GM18517 (cell line): ENCODE measurements at regions not wholly inside any gene's neighbourhood (a gene's known extent, or its start where the extent isn't known, plus 50 kb on each side); places are given as distances from the start of the nearest gene placed in this dataset.

Source experiments
- ATAC-seq: cut with Tn5 transposase; IDR thresholded peaks from one replicate; pipeline ENCODE4 v1.9.1; 2021; ENCODE audit warnings: mild to moderate bottlenecking, moderate library complexity; ENCODE audit not compliant: unreplicated experiment

DNA sequence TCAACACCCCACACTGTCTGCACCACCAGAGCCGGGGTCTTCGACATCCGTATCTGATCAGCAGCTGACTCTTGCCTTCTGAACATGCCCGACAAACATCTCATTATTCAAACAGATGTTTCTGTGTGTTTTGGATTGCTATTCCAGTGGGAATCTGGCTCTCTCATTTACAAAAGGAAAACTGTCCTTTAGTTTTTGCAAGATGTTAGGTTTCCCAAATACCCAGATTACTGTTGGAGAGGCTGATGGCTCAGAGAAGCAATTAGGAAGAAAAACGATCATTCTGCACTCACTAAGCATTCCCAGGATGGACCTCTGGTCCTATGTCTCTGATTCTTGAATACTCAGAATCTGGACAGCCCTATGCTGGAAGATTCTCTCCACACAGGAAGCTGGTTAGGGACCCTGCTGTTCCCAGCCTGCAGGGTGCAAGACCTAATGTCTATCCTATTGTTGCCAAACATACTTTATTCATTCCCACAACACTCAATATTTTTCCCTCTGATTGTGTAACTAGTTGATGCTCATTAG, 532.9 kb downstream of the CDH26 start:
- no peak for ATAC-seq

DNA sequence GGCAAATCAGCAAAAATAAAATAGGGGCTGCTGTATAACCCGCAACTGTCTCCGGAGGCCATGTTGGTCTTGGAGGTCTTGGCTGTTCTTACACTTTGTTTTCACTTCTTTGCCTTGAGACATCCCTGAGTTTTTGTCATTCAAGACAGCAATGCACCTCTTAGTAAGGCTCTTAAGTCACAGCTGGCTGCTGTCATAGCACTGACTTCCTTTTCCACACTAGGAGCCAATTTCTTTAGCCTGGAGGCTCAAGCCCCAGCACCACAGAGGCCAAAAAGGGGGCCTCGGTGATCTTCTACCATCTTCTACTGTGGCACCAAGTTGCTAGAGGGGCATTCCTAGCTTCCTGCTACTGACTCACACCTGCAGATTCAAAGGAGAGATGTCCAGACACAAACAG, 536.3 kb downstream of the CDH26 start:
- ATAC-seq: no peak

DNA sequence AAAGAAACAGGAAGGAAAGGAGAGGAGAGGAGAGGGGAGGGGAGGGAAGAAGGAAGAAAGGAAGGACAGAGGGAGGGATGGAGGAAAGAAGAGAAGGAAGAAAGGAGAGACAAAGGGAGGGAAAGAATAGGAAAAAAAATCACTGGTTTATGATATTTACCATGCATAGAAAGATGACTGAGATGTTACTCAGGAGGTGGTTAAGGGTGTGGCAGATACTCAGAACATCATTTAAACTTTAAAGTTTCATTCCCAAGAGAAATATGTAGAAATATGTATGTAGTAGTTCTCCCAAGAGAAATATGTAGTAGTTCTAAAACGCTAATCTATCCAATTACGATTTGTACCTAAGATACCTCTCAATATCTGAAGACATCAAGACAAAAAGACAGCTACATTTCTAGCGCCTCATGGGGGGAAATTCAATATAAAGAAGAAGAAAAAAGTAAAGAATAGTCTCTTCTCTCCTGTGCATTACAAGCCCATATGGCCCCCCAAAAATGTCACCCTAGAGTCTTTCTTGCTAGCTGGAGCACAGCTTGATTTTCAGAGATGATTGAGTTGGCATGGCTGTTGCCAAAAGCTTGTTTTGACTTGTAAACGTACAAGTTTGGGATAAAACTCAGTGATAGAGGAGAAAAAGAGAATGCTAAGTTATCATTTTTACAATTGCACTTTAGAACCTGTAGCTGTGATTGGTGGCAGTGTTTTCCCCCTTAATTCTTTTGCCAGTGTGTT, 539.2 kb downstream of the CDH26 start:
- no peak for ATAC-seq

DNA sequence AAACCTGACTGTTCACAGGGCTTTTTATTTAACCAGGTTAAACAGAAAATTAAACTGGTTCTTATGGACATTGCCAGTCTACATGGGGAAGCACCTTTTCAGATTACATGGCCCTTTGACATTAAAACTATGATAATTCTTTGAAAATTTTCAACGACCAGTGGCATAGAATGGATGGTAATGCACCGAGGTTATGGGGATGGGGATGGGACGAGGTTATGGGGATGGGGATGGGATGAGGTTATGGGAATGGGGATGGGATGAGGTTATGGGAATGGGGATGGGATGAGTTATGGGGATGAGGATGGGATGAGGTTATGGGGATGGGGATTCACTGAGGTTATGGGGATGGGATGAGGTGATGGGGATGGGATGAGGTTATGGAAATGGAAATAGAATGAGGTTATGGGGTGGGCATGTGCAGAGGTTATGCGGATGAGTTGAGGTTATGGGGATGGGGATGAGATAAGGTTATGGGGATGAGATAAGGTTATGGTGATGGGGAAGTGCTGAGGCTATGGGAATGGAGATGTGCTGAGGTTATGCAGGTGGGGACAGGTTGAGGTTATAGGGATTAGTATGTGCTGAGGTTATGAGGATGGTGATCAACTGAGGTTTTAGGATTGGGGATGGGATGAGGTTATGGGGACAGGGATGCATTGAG, 541.9 kb downstream of the CDH26 start:
- no peak for ATAC-seq

DNA sequence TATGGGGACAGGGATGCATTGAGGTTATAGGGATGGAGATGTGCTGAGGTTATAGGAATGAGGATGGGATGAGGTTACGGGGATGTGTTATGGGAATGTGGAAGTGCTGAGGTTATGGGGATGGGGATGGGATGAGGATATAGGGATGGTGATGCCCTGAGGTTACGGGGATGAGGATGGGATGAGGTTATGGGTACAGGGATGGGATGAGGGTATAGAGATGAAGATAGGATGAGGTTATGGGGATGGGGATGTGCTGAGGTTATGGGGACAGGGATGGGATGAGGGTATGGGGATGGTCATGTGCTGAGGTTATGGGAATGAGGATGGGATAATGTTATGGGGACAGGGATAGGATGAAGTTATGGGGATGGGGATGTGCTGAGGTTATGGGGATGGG, 542.8 kb downstream of the CDH26 start:
- ATAC-seq: no peak

DNA sequence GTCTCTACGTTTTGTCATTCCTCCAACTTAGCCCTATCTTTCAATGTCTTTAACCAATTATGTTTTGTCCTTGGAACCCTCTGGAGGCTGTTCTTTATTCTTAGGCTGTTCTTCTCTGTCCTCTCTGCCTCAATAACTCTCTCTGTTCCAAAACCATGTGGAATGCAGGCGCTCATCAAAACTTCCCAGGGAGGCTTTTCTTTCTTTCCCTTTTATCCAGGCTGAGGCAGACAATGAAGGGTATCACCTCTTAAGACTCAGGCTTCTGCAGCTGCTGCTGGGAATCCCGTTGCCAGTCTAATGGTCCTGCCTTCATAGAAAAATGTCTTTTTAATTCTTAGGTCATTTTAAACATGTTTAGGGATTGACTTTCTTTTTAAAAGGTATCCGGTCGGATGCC, 544.7 kb downstream of the CDH26 start:
- ATAC-seq: no peak

DNA sequence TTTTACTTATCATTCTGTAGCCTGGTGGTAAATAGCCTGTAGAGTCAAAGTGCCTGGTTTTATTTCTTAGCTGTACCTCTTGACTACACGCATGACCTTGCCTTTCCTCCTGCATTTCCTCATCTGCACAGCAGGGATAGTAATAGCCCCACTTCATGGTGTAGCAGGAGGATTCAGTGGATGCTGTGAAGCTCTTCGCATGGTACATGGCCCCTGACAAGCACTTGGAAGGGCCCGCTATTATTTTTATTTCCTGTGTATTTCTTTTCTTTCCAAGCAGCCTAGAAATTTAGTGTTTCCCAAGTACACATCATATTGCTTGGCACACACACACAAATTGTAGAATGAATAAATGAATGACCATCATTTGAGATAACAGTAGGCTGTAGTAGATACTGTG, 547.2 kb downstream of the CDH26 start:
- ATAC-seq: no peak

DNA sequence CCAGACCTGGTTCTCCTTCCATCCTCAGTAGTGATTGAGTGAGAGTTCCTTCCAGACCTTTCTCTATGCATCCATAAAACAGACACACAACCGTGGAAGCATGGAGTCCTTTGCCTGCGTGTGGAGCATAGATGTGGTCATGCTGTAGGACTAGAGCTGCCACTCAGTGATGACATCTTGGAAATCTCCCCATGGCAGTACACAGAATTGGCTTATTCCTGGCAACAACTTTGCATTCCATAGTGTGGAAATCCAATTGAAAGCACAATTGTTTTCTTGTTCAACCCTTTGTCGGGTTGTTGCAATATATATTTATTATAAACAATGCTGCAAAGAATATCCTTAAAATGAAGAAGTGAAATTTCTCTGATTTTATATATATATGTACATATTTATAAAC, 547.8 kb downstream of the CDH26 start:
- no peak for ATAC-seq

DNA sequence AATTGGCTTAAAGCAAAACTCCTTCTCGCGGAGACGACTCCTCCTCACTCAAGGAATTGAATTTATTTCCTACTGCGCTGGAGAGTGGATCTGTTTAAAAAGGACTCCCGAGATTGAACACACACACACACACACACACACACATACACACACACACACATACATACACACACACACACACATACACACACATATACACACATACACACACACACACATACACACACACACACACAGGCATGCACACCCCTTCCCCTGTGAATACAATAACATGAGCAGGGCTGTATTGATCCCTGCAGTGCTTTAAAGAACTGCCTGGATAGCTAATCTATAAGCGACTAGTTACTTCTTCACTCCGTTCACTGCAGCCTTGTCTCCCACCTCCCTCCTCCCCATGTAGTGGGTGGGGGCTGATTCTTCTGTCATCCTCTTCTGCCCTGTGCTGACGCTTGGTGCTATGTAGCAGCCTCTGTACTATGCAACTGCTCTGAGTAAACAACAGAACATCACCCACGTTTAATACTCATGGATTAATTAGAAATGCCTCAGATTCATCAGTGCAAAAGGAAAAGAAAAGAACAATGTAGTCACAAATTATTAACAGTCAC, 549.0 kb downstream of the CDH26 start:
- ATAC-seq: no peak

DNA sequence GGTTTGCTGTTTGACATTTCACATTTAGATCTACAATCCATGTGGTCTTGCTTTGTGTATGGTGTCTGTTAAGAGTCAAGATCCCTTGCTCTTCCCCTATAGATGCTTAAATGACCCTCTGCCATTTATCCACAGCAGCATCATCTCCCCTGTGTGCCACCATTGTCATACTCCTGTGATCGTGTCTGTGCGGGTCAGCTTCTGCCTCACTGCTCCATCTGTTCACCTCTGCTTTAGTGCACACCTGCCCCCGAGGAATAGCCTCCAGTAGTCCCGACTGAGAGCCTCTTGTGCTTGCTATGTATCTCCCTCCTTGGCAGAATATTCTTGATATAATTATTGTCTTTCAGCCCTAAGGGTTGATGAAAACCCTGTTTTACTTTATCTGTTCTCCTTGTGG, 551.2 kb downstream of the CDH26 start:
- no peak for ATAC-seq

DNA sequence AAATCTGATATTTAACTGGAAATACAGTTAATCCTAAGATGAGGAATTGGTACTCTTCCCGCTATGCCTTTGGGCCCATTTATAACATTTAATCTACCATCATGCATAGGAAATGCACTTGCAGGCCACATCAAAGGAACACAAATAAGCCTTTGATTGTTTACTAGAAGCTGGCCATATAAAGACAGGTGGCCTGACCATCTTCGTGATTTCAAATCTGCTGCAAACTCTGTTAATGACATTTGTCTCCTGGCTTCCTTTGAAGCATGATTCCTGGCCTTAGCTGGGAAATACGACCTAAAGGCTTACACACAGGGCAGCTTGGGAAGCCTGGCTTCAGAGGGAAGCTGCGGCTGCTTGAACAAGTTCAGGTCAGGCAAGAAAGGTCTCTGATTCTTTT, 552.1 kb downstream of the CDH26 start:
- ATAC-seq: no peak

DNA sequence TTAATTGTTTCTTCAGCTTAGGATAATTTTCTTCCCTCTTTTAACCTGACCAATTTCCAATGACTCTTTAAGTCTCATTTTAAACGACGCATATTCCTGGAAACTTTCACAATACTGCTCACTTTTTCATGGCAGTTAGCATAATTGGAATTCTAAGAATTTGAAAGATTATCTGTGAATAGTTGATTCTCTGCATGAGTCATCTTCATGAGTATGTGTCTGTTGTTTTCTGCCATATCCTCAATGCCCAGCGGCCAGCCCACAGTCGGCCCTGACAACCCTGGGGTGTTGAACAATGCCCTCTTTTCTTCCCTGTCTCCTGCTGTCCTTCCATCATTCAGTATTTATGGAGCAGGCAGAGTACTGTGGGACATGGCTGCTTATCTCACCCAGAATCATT, 554.2 kb downstream of the CDH26 start:
- no peak for ATAC-seq

DNA sequence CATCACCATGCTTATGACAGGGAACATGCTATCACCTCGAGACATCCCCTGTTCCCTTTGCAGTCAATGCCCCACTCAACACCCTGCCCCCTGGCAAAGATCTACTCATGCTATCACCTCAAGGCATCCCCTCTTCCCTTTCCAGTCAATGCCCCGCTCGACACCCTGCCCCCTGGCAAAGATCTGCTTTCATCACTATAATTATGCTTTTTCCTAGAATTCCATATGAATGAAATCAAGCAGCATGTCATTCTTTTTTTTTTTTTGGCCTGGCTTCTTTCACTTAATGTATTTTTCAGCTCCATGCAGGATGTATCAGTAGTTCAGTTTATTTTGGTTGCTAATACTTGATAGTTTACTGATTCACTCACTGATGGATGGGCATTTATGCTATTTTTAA, 554.9 kb downstream of the CDH26 start:
- no peak for ATAC-seq

DNA sequence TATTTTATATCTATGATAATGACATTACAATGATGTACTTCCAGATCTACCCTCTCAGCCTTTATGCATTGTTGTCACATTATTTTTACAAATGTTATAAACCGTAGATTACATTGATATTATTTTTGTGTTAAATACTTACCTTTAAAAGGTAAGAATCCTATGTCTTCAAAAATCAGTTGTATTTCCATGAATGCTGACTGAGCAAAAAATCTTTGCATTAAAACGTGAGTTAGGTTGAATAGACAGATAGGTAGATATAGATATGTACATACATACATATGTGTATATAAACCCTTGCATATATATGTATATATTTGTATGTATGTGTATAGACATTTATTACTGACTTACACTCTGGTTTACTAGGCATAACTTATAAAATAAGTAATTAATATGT, 558.2 kb downstream of the CDH26 start:
- ATAC-seq: no peak

DNA sequence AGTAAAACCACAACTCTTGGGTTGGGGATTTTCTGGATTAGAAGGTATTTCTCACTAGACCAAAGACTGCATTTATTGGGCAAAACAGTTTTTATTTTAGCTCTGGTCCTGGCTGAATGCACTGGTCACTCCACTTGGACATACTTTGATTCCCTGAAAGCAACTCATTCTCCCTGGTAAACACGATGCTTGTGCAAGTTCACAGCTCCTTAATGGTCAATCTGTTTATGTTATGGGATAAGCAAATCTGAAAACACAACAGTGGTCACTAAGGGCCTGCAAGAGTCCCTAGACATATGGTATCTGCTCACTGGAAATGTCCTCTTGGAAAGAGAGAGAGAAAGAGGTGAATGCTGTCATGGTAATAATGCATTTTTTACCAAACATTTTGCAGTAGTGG, 559.8 kb downstream of the CDH26 start:
- no peak for ATAC-seq

DNA sequence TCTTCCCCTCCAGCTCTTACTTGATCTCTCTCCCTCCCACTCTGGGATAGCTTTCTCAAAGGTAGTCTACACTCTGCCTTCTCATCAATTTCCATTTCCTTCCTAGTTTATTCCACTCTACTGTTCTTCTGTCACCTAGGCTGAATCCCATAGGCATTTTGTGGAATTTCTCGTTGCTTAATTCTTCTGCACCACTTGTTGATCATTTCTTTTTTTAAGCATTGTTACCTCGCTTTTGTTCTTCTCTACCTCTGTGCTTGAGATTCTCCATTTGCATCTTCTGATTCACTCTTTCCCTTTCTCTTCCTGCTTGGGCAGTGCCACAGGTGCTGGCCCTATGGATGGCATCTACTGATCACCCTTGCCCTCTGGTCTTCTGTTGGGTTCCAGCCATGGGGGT, 567.2 kb downstream of the CDH26 start:
- ATAC-seq: no peak

DNA sequence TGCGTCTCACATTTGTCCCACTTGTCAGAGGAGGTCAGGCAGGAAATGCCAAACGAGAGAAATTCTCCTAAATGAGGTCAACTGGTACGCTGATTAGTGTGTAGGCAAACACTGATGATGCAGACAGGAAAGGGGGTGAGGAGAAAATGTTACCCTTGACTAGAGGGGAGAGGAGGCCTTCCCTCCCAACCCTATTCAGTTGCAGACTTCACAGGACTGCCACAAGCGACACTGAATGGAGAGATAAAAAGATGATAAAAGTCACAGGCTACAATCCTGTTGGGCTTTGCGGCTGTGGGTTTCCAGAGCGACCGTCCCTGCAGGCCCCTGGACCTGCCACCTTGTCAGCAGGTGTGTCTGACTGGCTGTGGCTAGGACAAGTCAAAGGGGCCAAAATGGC, 569.4 kb downstream of the CDH26 start:
- no peak for ATAC-seq

DNA sequence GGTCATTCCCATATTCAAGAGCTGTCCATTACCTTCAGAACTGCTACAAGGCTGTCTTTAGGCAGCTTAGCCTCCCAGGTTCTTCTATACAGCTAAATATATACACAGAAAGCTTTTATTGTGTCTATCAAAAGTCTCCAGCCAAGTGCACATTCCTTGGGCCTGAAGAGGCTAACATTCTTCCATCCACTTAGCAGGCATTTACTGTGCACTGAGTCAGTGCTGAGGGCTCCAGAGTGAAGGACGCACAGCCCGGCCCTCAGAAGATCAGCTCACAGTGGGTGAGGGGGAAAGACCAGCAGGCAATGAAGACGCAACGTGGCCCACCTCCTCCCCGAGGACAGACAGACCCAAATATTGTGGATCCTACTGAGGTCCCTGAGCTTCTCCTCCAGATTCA, 569.9 kb downstream of the CDH26 start:
- ATAC-seq: no peak

DNA sequence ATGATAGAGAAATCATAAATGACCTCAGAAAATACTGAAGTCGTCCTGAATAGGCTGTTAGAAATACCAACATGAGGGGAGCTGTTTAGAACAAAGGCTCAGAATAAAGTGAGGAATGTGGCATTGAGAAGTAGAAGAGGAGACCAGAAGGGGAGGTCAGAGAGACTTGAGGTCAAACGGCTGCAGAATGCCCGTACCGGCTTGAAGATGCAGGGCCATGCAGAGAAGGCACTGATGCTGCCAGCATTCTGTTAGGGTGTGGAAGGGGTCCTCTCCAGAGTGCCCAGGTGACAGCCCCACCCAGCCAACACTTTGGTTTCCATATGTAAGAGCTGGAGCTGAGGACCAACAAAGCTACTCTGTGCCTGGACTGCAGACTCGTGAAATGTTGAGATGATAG, 570.9 kb downstream of the CDH26 start:
- ATAC-seq: no peak

DNA sequence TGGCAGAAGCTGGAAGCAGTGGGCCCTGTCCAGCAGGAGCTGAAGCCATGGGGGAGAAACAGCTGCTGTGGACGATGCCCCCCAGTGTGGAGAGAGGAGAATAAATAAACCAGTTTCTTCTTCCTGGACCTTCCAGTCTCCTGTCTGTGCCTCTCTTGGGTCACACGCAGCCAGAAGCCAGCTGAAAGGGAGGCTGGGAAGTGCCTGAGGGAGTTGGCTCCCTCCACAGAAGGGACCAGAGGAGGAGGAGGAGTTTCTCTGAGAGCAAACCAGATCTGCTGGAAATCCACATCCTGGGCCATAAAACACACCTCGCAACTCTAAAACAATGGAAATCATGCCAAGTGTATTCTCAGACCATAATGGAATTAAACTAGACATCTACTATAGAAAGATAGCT, 577.0 kb downstream of the CDH26 start:
- no peak for ATAC-seq

DNA sequence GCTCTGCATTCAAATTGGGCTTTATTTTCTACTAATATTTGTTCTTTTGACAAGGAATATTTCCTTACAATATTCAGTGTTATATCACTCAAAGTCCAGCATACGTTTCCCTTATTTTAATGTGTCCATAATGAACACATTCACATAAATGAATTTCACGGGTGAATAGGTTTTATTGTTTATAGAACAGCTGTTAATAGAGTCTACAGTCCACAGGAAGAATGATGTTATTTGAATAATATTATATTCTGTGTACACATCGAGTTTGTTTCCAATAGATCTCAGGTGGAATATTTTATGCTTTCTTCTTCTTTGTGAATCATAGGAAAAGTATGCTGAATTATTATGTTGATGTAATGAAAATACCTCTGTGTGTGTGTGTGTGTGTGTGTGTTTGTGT, 582.4 kb downstream of the CDH26 start:
- ATAC-seq: no peak

DNA sequence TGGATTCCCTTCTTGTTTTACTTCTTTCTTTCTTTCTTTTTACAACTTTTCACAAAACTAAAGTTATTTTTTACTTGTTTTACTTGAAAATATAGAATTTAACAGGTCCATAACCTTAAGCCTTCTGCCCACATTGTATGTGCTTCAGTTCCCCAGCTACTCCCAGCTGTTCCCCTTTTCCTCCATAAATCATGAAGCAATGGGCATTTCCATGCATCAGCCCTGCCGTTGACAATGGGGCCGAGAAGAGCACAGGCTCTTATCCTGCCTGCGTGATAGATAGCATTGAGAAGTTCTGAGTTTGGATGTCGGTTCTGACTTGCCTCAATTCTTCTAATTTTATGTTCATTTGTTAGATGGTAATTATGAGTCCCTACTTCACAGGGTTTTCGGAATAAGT, 583.8 kb downstream of the CDH26 start:
- ATAC-seq: no peak
